ENCODE measurements at regions not wholly inside any gene's neighbourhood (a gene's known extent, or its start where the extent isn't known, plus 50 kb on each side); places are given as distances from the start of the nearest gene placed in this dataset.
A peak's percentile ranks its signal among the peaks of the same experiment; 100 is the strongest.
"Not testable (repeated sequence)": the region's sequence is repeated elsewhere in the genome, so short reads cannot be mapped to it uniquely, and the experiment has no call there.

DNA sequence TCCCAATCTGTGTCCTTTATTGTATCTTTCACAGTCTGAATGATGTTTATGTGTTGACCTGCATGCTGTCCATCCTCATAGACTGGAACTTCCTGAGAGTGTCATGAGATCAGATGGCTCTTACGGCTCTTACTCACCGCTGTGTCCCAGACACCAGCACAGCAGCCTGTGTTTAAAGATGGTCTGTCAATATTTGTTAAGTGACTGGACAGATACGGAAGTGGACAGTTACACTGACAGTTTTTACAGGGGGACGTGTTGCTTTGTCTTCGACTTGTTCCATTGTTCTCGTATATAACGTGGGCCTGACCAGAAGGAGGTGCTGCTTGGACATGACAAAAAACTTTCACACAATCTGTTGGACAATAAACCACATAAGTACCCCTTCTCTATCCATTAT, 342.6 kb downstream of the PREX1 start (continued):
- TF ChIP-seq, protein P1, sequence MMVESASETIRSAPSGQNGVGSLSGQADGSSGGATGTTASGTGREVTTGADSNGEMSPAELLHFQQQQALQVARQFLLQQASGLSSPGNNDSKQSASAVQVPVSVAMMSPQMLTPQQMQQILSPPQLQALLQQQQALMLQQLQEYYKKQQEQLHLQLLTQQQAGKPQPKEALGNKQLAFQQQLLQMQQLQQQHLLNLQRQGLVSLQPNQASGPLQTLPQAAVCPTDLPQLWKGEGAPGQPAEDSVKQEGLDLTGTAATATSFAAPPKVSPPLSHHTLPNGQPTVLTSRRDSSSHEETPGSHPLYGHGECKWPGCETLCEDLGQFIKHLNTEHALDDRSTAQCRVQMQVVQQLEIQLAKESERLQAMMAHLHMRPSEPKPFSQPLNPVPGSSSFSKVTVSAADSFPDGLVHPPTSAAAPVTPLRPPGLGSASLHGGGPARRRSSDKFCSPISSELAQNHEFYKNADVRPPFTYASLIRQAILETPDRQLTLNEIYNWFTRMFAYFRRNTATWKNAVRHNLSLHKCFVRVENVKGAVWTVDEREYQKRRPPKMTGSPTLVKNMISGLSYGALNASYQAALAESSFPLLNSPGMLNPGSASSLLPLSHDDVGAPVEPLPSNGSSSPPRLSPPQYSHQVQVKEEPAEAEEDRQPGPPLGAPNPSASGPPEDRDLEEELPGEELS (CRISPR knock-in tag; IDR thresholded peaks at IDR 0.05): peak; percentile 78
- TF ChIP-seq, protein P2, sequence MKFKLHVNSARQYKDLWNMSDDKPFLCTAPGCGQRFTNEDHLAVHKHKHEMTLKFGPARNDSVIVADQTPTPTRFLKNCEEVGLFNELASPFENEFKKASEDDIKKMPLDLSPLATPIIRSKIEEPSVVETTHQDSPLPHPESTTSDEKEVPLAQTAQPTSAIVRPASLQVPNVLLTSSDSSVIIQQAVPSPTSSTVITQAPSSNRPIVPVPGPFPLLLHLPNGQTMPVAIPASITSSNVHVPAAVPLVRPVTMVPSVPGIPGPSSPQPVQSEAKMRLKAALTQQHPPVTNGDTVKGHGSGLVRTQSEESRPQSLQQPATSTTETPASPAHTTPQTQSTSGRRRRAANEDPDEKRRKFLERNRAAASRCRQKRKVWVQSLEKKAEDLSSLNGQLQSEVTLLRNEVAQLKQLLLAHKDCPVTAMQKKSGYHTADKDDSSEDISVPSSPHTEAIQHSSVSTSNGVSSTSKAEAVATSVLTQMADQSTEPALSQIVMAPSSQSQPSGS (CRISPR knock-in tag; IDR thresholded peaks at IDR 0.05): 0 out of 2 replicates have a peak, but pooled peaks have one; percentile 26
- TF ChIP-seq FOXO1 (CRISPR knock-in tag; IDR thresholded peaks at IDR 0.05) (peak; percentile 91; the same call in 1 of the 2 replicates), BRCA1 (CRISPR knock-in tag; IDR thresholded peaks at IDR 0.05) (peak; percentile 75; the same call in 1 of the 2 replicates), SOX5 (CRISPR knock-in tag; IDR thresholded peaks at IDR 0.05; ENCODE audit: borderline replicate concordance) (peak; percentile 100), GATAD2A (CRISPR knock-in tag; IDR thresholded peaks at IDR 0.05) (peak; percentile 90), SOX6 (IDR thresholded peaks at IDR 0.05) (peak; percentile 98), SOX6 (CRISPR knock-in tag; IDR thresholded peaks at IDR 0.05) (peak; percentile 99), SMAD3 (CRISPR knock-in tag; IDR thresholded peaks at IDR 0.05) (peak; percentile 81; the same call in 1 of the 2 replicates), NR2F6 (IDR thresholded peaks at IDR 0.05) (peak; percentile 55; the same call in 1 of the 2 replicates), NR2F6 (CRISPR knock-in tag; IDR thresholded peaks at IDR 0.05) (peak; percentile 81), CREM (IDR thresholded peaks at IDR 0.05) (peak; percentile 58; the same call in 1 of the 2 replicates), TBX2 (CRISPR knock-in tag; IDR thresholded peaks at IDR 0.05; ENCODE audit: borderline replicate concordance) (peak; percentile 98), NFATC3 (CRISPR knock-in tag; IDR thresholded peaks at IDR 0.05) (0 out of 2 replicates have a peak, but pooled peaks have one; percentile 51), ZNF709 (CRISPR knock-in tag; IDR thresholded peaks at IDR 0.05) (peak; percentile 52; the same call in 1 of the 2 replicates), PHF21A (CRISPR knock-in tag; IDR thresholded peaks at IDR 0.05) (peak; percentile 50; the same call in 1 of the 2 replicates), KMT2B (CRISPR knock-in tag; IDR thresholded peaks at IDR 0.05) (0 out of 2 replicates have a peak, but pooled peaks have one; percentile 40)
- TF ChIP-seq, protein P3, sequence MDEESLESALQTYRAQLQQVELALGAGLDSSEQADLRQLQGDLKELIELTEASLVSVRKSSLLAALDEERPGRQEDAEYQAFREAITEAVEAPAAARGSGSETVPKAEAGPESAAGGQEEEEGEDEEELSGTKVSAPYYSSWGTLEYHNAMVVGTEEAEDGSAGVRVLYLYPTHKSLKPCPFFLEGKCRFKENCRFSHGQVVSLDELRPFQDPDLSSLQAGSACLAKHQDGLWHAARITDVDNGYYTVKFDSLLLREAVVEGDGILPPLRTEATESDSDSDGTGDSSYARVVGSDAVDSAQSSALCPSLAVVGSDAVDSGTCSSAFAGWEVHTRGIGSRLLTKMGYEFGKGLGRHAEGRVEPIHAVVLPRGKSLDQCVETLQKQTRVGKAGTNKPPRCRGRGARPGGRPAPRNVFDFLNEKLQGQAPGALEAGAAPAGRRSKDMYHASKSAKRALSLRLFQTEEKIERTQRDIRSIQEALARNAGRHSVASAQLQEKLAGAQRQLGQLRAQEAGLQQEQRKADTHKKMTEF (CRISPR knock-in tag; IDR thresholded peaks at IDR 0.05): peak; percentile 77
- TF ChIP-seq, protein P4, sequence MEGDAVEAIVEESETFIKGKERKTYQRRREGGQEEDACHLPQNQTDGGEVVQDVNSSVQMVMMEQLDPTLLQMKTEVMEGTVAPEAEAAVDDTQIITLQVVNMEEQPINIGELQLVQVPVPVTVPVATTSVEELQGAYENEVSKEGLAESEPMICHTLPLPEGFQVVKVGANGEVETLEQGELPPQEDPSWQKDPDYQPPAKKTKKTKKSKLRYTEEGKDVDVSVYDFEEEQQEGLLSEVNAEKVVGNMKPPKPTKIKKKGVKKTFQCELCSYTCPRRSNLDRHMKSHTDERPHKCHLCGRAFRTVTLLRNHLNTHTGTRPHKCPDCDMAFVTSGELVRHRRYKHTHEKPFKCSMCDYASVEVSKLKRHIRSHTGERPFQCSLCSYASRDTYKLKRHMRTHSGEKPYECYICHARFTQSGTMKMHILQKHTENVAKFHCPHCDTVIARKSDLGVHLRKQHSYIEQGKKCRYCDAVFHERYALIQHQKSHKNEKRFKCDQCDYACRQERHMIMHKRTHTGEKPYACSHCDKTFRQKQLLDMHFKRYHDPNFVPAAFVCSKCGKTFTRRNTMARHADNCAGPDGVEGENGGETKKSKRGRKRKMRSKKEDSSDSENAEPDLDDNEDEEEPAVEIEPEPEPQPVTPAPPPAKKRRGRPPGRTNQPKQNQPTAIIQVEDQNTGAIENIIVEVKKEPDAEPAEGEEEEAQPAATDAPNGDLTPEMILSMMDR (CRISPR knock-in tag; IDR thresholded peaks at IDR 0.05): peak; percentile 60
- TF ChIP-seq, protein P5, sequence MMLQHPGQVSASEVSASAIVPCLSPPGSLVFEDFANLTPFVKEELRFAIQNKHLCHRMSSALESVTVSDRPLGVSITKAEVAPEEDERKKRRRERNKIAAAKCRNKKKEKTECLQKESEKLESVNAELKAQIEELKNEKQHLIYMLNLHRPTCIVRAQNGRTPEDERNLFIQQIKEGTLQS (CRISPR knock-in tag; IDR thresholded peaks at IDR 0.05): peak; percentile 60; the same call in 1 of the 2 replicates
- TF ChIP-seq, protein P6, sequence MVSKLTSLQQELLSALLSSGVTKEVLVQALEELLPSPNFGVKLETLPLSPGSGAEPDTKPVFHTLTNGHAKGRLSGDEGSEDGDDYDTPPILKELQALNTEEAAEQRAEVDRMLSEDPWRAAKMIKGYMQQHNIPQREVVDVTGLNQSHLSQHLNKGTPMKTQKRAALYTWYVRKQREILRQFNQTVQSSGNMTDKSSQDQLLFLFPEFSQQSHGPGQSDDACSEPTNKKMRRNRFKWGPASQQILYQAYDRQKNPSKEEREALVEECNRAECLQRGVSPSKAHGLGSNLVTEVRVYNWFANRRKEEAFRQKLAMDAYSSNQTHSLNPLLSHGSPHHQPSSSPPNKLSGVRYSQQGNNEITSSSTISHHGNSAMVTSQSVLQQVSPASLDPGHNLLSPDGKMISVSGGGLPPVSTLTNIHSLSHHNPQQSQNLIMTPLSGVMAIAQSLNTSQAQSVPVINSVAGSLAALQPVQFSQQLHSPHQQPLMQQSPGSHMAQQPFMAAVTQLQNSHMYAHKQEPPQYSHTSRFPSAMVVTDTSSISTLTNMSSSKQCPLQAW (CRISPR knock-in tag; IDR thresholded peaks at IDR 0.05): peak; percentile 91
- TF ChIP-seq CREM (CRISPR knock-in tag; IDR thresholded peaks at IDR 0.05): not testable (repeated sequence)
- TF ChIP-seq, protein P7, sequence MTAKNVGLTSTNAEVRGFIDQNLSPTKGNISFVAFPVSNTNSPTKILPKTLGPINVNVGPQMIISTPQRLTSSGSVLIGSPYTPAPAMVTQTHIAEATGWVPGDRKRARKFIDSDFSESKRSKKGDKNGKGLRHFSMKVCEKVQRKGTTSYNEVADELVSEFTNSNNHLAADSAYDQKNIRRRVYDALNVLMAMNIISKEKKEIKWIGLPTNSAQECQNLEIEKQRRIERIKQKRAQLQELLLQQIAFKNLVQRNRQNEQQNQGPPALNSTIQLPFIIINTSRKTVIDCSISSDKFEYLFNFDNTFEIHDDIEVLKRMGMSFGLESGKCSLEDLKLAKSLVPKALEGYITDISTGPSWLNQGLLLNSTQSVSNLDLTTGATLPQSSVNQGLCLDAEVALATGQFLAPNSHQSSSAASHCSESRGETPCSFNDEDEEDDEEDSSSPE (CRISPR knock-in tag; IDR thresholded peaks at IDR 0.05): 0 out of 2 replicates have a peak, but pooled peaks have one; percentile 21
